GM21367 (cell line): ENCODE measurements at regions not wholly inside any gene's neighbourhood (a gene's known extent, or its start where the extent isn't known, plus 50 kb on each side); places are given as distances from the start of the nearest gene placed in this dataset.
"Not testable (repeated sequence)": the region's sequence is repeated elsewhere in the genome, so short reads cannot be mapped to it uniquely, and the experiment has no call there.

ENCODE experiments used
- ATAC-seq: cut with Tn5 transposase; IDR thresholded peaks from one replicate; pipeline ENCODE4 v1.9.1; 2021; ENCODE audit not compliant: unreplicated experiment

DNA sequence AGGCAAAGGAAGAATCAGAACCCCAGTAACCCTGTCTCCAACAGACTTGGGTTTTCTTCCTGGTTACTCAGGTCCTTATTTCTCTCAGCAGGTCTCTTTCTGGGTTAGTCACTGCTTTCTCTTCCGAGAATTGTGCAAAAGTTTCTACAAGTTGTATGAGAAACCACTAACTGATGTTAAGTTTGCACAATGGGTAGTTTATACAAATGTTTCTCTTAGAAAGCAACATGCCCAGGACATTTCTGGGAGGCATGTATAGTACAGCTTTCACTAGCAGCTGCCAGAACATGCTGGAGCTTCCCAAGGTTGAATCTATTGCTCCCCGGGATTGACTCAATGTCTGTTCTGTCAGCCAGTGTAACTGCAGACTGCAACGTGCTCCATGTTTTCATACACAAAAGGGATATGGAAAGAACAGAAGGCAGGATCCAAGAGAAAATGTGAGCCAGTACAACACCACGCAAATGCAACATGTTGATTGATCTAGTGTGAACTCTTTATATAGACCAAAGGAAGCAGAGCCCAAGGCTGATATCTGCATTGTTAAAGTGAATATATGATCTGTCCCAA is 887.8 kb downstream of the MCTP2 start:
- no peak for ATAC-seq

DNA sequence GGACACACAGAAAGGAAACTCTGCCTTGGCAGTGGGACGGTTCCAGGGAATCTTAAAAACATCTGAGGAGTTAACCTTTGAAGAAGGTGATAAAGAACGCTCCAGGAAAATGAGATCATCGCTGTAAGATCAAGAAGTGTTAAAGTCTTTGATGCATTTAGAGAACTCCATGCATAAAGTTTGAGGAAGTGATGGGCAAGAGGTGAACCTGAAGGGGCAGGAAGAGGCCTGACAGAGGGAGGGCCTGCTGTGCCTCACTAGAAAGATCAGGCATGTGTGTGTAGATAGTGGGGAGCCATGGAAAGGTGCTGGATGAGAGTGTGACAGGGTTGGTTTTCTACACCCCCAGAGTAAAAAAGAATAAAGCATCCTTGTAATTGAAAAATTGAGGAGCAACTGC is 889.2 kb downstream of the MCTP2 start:
- no peak for ATAC-seq

DNA sequence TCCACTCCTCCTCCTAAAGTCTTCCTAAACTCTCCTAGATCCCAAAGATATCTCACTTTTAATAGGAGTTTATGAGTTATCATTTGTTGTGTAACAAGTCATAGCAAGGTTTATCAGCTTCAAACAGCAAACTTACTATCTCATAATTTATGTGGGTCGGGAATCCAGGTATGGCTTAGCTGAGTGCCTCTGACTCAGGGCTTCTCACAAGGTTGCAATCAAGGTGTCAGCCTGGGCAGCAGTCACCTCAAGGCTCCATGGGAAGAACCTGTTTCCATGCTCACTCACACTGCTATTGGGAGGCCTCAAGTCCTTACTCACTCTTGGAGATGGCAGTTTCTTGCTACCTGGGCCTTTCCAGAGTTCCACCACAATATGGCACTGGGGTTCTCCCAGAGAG is 889.8 kb downstream of the MCTP2 start:
- ATAC-seq: no peak

DNA sequence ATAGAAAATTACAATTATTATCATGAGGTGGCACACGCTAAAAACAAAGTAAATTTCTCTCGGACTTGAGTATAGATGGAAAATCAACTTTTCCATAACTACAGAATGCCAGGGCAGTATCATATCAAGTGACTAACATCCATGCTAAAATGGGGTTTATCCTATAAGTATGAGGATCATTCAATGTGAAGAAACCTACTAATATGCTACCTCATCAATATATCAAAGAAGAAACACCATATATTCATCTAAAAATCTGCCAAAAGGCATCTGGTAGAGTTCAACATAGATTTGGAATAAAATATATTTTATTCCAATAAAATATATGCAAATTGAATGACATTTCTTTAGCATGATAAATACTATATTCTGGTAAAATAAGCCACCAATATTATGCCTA is 894.4 kb downstream of the MCTP2 start:
- ATAC-seq: no peak

DNA sequence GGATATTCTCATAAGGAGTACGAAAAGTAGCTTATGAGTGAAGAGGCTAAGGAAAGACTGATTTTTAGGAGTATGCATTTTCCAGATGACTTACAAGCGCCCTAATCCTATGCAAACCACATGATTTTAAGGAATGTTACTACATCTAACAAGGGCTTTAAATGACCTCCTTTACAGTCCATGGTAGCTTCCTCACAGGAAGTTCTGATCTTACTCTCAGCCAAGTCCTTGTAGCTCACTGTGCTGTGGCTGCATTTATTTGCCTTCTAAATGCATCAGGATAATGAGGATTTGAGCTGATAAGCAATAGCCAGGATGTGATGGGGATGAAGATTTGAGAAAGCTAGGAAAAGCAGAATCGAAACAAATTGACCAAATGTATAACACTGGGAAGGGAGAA is 896.0 kb downstream of the MCTP2 start:
- ATAC-seq: no peak

DNA sequence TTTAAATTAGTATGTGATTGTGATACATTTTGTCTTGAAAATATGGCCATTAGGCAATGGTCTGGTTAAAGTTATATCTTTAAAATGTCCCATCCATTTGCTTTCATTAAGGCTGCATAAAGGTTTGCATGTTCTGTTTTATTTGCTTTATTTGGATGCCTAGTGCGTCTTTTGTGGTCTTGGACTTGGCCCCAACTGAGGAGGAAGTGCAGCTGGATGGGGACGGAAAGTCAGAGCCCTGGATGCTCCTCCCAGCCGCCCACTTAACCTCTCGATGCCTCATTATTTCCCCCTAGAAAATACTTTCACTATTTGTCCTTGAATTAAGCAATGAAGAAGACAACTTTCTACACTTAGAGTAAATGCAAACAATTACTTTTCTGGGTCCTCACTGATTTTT is 898.2 kb downstream of the MCTP2 start:
- no peak for ATAC-seq

DNA sequence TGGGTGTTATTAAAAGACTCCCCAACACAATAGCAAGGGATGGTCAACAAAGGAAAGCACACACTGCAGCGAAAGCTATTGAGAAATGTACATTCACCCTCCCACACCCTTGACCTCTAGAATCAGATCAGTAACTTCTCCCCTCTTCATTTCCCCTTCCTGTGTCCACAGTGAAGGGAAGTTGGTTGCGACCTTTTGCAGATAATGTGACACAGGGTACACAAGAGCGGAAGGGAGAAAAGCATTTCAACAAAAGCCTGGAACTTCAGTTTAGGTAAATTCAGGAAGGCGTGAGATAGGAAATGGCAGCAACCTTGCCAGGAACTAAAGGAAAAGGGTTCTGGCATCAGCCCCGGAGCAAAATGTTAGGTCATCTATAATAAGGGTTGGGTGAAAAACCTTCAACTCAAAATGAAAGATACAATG is 899.8 kb downstream of the MCTP2 start:
- ATAC-seq: no peak

DNA sequence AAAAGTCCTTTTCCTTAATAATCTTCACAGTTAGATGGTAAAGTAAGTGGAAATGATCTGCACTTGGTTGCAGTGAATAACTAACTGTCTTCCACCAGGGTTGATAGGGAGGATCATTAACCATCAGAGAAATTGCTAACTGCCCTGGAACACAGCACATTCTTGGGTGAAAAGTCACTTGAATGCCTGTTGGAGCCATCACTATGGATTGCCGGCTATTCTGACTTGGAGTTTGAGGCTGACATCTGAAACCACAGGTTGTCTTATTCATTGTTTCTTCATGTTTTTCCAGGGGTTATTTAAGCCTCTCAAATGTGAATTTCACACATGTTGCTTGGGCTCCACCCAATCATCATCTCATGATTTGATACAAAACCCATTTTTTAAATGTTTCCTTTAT is 901.4 kb downstream of the MCTP2 start:
- ATAC-seq: no peak

DNA sequence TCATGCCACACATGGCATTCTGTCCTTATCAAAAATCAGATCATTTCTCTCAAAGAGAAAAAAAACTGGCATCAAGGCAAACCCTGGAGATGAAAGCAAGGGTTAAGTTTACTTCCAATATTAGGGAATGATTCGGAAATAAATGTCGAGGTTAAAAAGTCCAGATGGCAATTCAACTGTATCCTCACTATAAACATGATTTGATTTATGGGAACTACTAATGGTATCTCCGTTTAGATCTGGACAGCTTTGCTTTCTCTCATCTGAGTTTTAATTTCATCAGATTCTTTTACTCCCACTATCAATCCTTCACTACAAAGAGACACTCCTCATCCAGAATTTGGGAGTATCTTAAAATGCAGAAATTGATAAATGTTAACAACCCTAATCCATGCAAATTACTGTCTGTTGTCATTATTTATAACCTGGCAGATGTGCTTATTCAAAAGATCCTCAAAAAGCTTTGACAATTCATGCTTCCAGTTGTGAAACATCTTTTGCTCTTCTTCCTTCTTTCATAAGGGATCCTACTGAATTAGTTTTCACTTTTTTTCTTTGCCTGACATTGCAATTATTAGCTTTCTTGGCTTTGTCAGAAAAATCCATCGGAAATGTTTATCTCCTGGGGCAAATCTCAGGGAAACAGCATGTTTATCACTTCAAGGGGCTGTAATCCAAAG is 903.2 kb downstream of the MCTP2 start:
- no peak for ATAC-seq

DNA sequence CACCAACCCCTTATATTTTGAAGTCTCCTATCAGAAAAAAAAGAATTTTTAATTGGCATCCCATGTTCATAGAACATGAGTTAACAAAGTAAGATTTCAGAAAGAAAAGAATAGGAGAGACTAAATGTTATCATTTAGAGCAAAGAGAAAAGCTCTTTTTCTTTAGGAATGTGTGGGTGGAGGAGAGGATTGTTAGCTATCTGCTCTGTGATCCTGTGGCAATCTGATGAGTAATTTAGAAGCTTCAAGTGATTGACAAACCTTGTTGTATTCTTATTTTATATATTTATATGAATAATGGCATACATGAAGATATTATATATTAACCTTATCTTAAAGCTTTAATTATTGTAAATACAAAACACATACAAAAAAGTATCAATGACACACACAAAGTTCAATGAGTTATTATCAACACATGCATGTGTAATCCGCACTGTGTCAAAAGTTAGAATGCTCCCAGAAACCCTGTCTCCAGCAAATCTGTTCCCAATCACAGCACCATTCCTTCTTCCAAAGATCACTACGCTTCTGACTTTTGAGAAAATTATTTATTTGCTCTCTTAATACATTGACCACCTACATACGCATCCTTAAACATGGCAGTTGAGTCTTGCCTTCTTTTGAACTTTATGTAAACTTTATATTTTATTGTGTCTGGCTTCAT is 907.4 kb downstream of the MCTP2 start:
- ATAC-seq: no peak

DNA sequence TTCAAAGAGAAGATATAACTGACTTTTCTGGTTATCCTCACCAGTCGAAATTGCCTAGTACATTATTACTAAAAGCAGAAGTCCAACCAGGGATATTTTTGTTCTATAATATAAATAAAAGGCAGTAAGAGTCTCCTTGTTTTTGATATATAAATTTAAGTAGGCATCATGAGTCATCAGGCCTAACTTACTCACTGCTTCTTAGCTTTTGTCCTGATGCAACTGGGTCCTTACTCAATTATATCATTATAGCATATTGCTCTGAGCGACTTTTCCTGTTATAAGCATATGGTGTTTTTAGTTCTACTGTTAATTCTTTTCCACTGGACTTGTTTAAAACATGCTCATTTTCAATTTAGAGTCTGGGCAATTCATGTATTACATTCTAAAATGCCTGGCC is 910.1 kb downstream of the MCTP2 start:
- no peak for ATAC-seq

DNA sequence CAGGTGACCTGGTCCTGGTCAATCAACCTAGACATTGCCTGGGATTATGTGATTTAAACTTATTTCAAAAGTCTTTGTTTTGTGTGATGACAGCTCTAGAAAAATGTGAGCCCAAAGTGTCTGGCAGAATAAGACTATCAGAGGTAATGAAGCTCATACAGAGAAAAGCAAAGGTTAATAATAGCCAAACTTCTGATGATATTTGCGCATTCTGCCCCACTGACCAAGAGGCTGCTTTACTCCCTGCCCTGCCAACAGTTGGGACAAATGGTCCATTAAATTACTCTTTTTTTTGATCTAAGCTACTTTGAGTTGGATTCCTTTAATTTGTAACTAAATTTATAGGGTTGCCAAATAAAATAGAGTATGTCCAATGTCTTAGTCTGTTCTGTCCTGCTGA is 911.2 kb downstream of the MCTP2 start:
- no peak for ATAC-seq

DNA sequence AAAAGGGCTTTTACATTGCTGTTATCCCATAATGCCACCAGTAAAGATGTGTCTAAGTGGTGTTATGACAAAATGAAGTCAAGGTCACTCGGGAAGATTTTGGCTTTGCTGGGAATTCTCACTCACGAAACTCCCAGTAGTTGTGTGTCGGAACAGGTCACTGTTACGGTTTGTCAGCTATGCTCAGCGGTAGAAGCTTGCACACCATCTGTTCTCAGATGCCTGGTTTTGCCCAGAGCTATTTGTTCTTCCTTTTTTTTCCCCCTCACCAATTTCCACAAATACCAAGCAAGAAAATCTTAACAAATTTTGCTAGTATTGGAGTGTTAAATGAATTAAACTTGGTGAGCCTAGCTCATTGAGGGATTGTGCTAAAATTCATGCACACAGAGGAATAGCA is 915.1 kb downstream of the MCTP2 start:
- ATAC-seq: no peak

DNA sequence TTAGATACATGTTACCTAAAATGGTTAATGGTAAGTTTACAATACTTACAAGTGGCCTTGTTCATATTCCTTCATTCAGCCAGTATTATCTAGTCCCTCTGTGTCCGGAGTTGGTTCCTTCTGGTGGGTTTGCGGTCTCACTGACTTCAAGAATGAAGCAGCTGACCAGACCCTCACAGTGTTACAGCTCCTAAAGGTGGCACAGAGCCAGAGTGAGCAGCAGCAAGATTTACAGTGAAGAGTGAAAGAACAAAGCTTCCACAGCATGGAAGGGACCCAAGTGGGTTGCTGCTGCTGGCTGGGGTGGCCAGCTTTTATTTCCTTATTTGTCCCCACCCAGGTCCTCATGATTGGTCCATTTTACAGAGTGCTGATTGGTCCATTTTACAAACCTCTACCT is 916.8 kb downstream of the MCTP2 start:
- no peak for ATAC-seq

DNA sequence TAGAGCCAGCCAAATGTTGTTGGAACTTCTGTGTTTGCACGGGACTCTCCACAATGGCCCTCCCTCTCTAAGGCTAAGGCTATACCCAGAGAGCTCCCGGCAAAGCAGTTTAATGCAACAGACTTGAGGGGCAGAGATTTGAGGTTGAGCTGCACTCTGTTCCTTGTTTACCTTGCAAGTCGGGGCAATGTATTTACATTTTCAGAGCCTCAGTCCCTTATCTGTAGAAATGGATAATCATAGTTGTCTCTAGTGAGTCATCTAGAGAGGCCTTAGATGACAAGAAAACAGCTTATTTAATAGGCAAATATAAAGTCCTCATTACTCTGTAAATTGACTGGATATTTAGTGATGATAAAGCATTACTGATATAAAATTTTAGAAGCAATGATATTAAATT is 917.7 kb downstream of the MCTP2 start:
- ATAC-seq: no peak

DNA sequence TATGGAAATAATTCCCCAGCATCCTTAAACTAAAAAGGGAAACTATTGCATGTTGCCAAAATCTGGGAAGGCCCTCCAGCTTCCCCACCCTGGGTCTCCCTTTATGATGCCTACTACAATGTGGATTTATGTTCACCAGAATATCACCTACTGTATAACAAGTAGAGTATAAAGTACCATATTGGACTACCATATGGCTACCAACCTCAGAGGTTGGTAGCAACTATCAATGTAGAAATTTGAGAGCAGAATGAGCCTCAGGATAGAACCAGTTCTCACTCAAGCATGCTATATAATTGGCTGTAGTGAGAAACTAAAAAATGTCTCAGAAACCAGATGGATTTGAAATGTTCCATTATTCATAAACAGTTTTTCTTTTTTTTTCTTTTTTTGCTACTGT is 918.4 kb downstream of the MCTP2 start:
- no peak for ATAC-seq

DNA sequence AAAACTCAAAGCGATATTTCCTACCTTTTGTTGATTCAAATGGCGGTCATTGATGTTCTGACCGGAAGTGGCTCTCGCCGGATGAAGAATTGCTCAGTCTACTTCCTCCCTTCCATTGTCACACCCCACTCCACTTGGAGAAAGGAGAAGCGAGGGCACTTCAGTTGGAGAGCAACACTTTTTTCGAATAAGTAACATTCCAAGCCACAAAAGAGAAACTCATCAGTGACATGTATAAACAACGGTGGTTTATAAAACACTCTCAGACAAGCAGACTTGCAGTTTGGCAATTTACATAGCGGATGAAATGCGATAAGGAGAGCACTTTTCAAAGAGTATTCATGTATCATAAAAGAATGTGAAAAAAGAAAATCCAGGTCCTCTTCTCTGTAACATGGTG is 919.1 kb downstream of the MCTP2 start:
- no peak for ATAC-seq

DNA sequence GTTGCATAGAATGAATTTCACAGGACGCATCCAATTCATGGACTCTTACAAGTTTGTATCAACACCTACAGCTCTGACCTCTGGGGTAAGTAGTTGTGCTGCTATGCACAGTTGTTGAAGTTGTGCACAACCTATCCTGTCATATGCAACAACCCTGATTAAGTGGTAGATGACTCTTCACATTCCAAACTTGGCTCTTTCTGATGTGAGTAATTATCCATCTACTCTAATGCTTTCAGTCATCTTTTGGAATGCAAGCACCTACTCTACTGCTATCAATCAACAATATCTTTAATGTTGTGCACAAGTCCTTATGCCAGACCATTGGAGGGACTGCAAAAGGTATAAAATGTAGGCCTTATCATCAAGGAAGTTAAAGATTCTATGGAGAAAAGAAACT is 921.4 kb downstream of the MCTP2 start:
- ATAC-seq: no peak

DNA sequence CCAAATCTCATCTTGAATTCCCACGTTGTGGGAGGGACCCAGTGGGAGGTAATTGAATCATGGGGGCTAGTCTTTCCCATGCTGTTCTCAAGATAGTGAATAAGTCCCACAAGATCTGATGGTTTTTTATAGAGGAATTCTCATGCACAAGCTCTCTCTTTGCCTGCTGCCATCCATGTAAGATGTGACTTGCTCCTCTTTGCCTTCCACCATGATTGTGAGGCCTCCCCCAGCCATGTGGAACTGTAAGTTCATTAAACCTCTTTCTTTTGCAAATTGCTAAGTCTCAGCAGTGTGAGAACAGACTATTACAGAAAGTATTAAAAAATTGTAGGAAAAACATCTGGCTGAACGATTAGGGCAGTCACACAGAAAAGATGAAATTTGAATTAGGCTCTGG is 921.8 kb downstream of the MCTP2 start:
- not testable (repeated sequence) for ATAC-seq

DNA sequence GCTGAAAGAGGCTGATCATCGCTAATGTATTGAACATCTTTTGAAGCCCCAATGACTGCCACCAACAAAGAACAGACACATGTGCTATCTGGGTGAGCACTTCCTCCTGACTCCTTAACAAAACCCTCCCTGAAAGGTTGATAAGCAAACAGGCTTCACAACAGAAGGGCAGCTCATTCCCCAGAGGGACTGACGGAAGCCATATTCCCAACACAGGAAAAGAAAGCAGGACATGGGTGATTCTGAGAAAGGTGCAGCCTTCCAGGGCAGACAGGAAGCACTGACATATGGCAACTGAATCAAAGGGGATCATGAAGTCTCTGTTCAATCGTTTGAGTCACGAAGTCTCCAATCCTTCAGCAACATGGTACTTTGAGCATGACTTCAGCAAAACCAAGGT is 929.0 kb downstream of the MCTP2 start:
- ATAC-seq: no peak

DNA sequence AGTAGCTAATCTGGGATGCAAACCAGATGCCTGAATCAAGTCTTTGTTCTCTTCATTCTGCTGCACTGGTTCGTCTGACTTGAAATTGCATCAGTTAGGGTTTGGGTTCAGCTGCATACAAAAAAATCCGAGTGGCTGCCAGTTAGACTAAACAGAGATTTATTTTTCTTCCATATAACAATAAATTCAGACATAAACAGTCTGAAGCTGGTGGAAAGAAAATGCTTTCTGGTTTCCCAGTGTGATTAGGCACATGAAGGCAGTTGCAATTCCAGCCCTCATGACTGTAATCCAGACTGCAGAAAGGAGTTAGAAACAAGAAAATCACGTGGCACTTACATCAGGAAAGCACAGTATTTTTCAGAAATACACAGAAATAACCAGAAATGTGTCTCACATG is 930.7 kb downstream of the MCTP2 start:
- ATAC-seq: no peak

DNA sequence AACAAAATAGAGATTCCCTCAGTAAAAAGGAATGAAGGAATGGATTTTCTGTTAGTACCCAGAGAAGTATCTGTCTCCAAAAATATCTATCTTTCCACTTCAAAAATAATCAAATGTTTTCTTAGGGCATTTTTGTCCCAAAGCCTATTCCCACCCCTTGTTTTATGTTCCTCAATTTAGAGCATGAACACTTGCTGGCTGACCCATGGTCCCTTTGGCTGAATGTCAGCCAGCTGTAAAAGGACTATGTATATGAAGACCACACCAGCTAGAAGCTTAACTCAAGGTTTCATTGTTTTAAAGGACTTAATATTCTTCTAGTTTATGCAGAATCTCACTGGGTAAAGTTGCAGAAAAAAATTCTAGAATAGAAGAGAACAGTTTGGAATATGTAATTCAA is 931.2 kb downstream of the MCTP2 start:
- no peak for ATAC-seq
